H9 (cell line): ENCODE measurements at regions not wholly inside any gene's neighbourhood (a gene's known extent, or its start where the extent isn't known, plus 50 kb on each side); places are given as distances from the start of the nearest gene placed in this dataset.

Experiments
- DNase-seq: peaks from one replicate; pipeline ENCODE4 v3.0.0-alpha.2; 2017
- H2AFZ ChIP-seq: one replicate; pipeline ENCODE4 v1.6.1; 2013; ENCODE audit warnings: mild to moderate bottlenecking, low read length, control low read depth, moderate library complexity
- H2AK5ac ChIP-seq: 2 replicates; pipeline ENCODE4 v1.6.1; 2013; ENCODE audit warnings: low read length, control low read depth, mixed read lengths; ENCODE audit not compliant: insufficient read length
- H2BK120ac ChIP-seq: one replicate; pipeline ENCODE4 v1.6.1; 2013; ENCODE audit warnings: low read depth, mild to moderate bottlenecking, low read length, control low read depth, inconsistent platforms; ENCODE audit not compliant: poor library complexity, severe bottlenecking
- H2BK12ac ChIP-seq: 2 replicates; pipeline ENCODE4 v1.6.1; 2013; ENCODE audit warnings: low read length, control low read depth, mixed read lengths, low read depth; ENCODE audit not compliant: insufficient read length
- H2BK15ac ChIP-seq: 2 replicates; pipeline ENCODE4 v1.6.1; 2013; ENCODE audit warnings: low read depth, low read length, control low read depth
- H2BK20ac ChIP-seq: one replicate; pipeline ENCODE4 v1.6.1; 2013; ENCODE audit warnings: low read depth, mild to moderate bottlenecking, low read length, control low read depth, inconsistent platforms; ENCODE audit not compliant: poor library complexity, severe bottlenecking
- H2BK5ac ChIP-seq: 2 replicates; pipeline ENCODE4 v1.6.1; 2013; ENCODE audit warnings: low read length, control low read depth, mixed read lengths; ENCODE audit not compliant: insufficient read length
- H3K14ac ChIP-seq: 2 replicates; pipeline ENCODE4 v1.6.1; 2013; ENCODE audit warnings: low read length, control low read depth; ENCODE audit not compliant: insufficient read depth
- H3K18ac ChIP-seq: 2 replicates; pipeline ENCODE4 v1.6.1; 2013; ENCODE audit warnings: low read depth, mild to moderate bottlenecking, mixed read lengths, low read length, control low read depth; ENCODE audit not compliant: insufficient read length
- H3K23ac ChIP-seq: 2 replicates; pipeline ENCODE4 v1.6.1; 2013; ENCODE audit warnings: low read length, control low read depth, mixed read lengths, low read depth; ENCODE audit not compliant: insufficient read length
- H3K23me2 ChIP-seq: 2 replicates; pipeline ENCODE4 v1.6.1; 2013; ENCODE audit warnings: low read depth, mild to moderate bottlenecking, mixed read lengths, low read length, control low read depth; ENCODE audit not compliant: insufficient read length, poor library complexity, severe bottlenecking
- H3K27ac ChIP-seq: 2 replicates; pipeline ENCODE4 v1.5.1; 2013; ENCODE audit warnings: low read length, control low read depth, mixed read lengths, low read depth; ENCODE audit not compliant: insufficient read length
- H3K27me3 ChIP-seq: 2 replicates; pipeline ENCODE4 v1.6.1; 2013; ENCODE audit warnings: low read length, control low read depth, inconsistent platforms; ENCODE audit not compliant: insufficient read depth
- H3K4ac ChIP-seq: 2 replicates; pipeline ENCODE4 v1.6.1; 2013; ENCODE audit warnings: low read depth, mild to moderate bottlenecking, control low read depth, inconsistent platforms, low read length, moderate library complexity
- H3K4me1 ChIP-seq: 2 replicates; pipeline ENCODE4 v1.6.1; 2013; ENCODE audit warnings: low read length, control low read depth, inconsistent platforms; ENCODE audit not compliant: insufficient read depth
- H3K4me2 ChIP-seq: 2 replicates; pipeline ENCODE4 v1.6.1; 2013; ENCODE audit warnings: low read length, control low read depth, mixed read lengths; ENCODE audit not compliant: insufficient read length, insufficient read depth
- H3K56ac ChIP-seq: 2 replicates; pipeline ENCODE4 v1.6.1; 2013; ENCODE audit warnings: low read depth, mild to moderate bottlenecking, mixed read lengths, low read length, control low read depth; ENCODE audit not compliant: insufficient read length
- H3K79me1 ChIP-seq: 2 replicates; pipeline ENCODE4 v1.6.1; 2013; ENCODE audit warnings: low read depth, mild to moderate bottlenecking, moderate library complexity, low read length, control low read depth, inconsistent platforms; ENCODE audit not compliant: insufficient read depth, poor library complexity, severe bottlenecking
- H3K79me2 ChIP-seq: 2 replicates; pipeline ENCODE4 v1.6.1; 2013; ENCODE audit warnings: low read length, control low read depth, inconsistent platforms; ENCODE audit not compliant: insufficient read depth
- H3K9ac ChIP-seq: 2 replicates; pipeline ENCODE4 v1.6.1; 2013; ENCODE audit warnings: low read length, control low read depth, mixed read lengths; ENCODE audit not compliant: insufficient read length; ENCODE audit errors: extremely low read depth
- H3K9me3 ChIP-seq: one replicate; pipeline ENCODE4 v1.6.1; 2013; ENCODE audit warnings: low read depth, low read length, inconsistent platforms; ENCODE audit not compliant: control insufficient read depth
- H3T11ph ChIP-seq: one replicate; pipeline ENCODE4 v1.6.1; 2013; ENCODE audit warnings: mild to moderate bottlenecking, low read length, control low read depth, inconsistent platforms
- H4K20me1 ChIP-seq: one replicate; pipeline ENCODE4 v1.6.1; 2013; ENCODE audit not compliant: control insufficient read depth, insufficient read length, insufficient read depth
- H4K5ac ChIP-seq: 2 replicates; pipeline ENCODE4 v1.6.1; 2013; ENCODE audit warnings: low read depth, mild to moderate bottlenecking, mixed read lengths, low read length, control low read depth; ENCODE audit not compliant: insufficient read length
- H4K8ac ChIP-seq: replicated peaks from 2 replicates; pipeline ENCODE4 v1.6.1; 2013; ENCODE audit warnings: low read length, control low read depth, mixed read lengths, low read depth; ENCODE audit not compliant: insufficient read length
- H4K91ac ChIP-seq: 2 replicates; pipeline ENCODE4 v1.6.1; 2013; ENCODE audit warnings: low read depth, mild to moderate bottlenecking, moderate library complexity, mixed read lengths, low read length, control low read depth; ENCODE audit not compliant: insufficient read length
- H3K27ac Mint-ChIP-seq, 3 experiments: 2 replicates in 2 of 3; 3 replicates in 1 of 3; pipeline ENCODE4 v1.8.0; 2020 to 2021; ENCODE audit warnings: mixed read lengths in 3 of 3, mild to moderate bottlenecking in 1 of 3, moderate library complexity in 1 of 3
- H3K27me3 Mint-ChIP-seq: 2 replicates; pipeline ENCODE4 v1.8.0; 2021; ENCODE audit warnings: low read depth, mild to moderate bottlenecking, moderate library complexity, mixed read lengths
- H3K36me3 Mint-ChIP-seq, 3 experiments: 2 replicates in 2 of 3; 3 replicates in 1 of 3; pipeline ENCODE4 v1.8.0; 2020 to 2021; ENCODE audit warnings: low read depth in 3 of 3, mixed read lengths in 3 of 3; ENCODE audit not compliant: insufficient read depth in 1 of 3
- H3K4me1 Mint-ChIP-seq, 2 experiments: 2 replicates each; pipeline ENCODE4 v1.8.0; 2020; ENCODE audit warnings: mixed read lengths in 2 of 2
- H3K4me3 Mint-ChIP-seq, 2 experiments: 2 replicates in 1 of 2; 3 replicates in 1 of 2; pipeline ENCODE4 v1.8.0; 2020 to 2021; ENCODE audit warnings: mild to moderate bottlenecking in 2 of 2, mixed read lengths in 2 of 2, moderate library complexity in 1 of 2
- H3K9me3 Mint-ChIP-seq, 2 experiments: 2 replicates in 1 of 2; 3 replicates in 1 of 2; pipeline ENCODE4 v1.8.0; 2020; ENCODE audit warnings: mild to moderate bottlenecking in 2 of 2, mixed read lengths in 2 of 2, moderate library complexity in 1 of 2
- TF ChIP-seq, protein P1 (sequence below): fragments of 200-600 bp; sonication (generic); conservative IDR thresholded peaks from 3 replicates; pipeline ENCODE4 v1.8.0; 2021; ENCODE audit warnings: antibody characterized with exemption, mild to moderate bottlenecking

DNA sequence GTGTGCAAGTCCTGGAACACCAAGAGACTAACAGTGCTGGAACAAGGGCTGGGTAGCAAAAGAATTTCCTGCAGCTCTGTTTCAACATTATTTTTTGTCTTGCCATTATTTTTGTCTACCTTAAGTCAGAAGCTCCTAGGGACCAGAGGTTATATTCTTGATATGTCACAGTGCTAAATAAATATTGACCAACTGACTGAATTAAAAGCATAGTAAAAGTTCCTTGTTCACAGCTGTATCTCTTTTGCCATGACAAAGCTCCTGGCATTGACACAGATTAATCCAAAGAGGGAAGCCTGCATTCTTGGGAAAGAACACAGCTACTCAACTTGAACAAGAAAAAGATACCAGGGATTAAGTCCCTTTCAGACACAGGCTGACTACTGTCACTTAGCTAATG is 136.5 kb downstream of the SPTSSA start:
- no peaks in the 10 kb centered on the region for H3K4me1 Mint-ChIP-seq

More for the DNA sequence above, 136.5 kb downstream of the SPTSSA start:
- Mint-ChIP-seq H3K36me3 (no peaks in the 10 kb centered on the region), H3K27me3 (no peaks in the 10 kb centered on the region; the same call in 1 of the 2 replicates), H3K27ac (no peak overlapping the region; a peak in 1 of 7 replicates), H3K4me3 (no peak overlapping the region), H3K9me3 (no peaks in the 10 kb centered on the region; a peak in 2 of 5 replicates)
- H2BK5ac ChIP-seq = no peak overlapping the region
- no peak overlapping the region for H3K9ac ChIP-seq
- no peaks in the 10 kb centered on the region for H3K9me3 ChIP-seq
- no peak overlapping the region for H4K8ac ChIP-seq
- H3K4me1 ChIP-seq = no peaks in the 10 kb centered on the region
- H3K79me1 ChIP-seq = no peaks in the 10 kb centered on the region
- no peak overlapping the region for H2AFZ ChIP-seq
- H3K4me2 ChIP-seq = no peak overlapping the region
- no peaks in the 10 kb centered on the region for H3K23me2 ChIP-seq
- H4K5ac ChIP-seq = no peak overlapping the region
- H2AK5ac ChIP-seq = no peak overlapping the region
- H3K23ac ChIP-seq = no peak overlapping the region
- TF ChIP-seq, protein P1, sequence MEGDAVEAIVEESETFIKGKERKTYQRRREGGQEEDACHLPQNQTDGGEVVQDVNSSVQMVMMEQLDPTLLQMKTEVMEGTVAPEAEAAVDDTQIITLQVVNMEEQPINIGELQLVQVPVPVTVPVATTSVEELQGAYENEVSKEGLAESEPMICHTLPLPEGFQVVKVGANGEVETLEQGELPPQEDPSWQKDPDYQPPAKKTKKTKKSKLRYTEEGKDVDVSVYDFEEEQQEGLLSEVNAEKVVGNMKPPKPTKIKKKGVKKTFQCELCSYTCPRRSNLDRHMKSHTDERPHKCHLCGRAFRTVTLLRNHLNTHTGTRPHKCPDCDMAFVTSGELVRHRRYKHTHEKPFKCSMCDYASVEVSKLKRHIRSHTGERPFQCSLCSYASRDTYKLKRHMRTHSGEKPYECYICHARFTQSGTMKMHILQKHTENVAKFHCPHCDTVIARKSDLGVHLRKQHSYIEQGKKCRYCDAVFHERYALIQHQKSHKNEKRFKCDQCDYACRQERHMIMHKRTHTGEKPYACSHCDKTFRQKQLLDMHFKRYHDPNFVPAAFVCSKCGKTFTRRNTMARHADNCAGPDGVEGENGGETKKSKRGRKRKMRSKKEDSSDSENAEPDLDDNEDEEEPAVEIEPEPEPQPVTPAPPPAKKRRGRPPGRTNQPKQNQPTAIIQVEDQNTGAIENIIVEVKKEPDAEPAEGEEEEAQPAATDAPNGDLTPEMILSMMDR = no peak
- no peak overlapping the region for H4K91ac ChIP-seq
- H3K79me2 ChIP-seq = no peaks in the 10 kb centered on the region
- no peak overlapping the region for H2BK20ac ChIP-seq
- no peaks in the 10 kb centered on the region for H3K27me3 ChIP-seq
- H2BK15ac ChIP-seq = no peak overlapping the region
- H4K20me1 ChIP-seq = no peaks in the 10 kb centered on the region
- no peak overlapping the region for H2BK120ac ChIP-seq
- no peak for DNase-seq
- no peak overlapping the region for H3T11ph ChIP-seq
- H3K14ac ChIP-seq = no peak overlapping the region
- no peak overlapping the region for H3K27ac ChIP-seq
- no peak overlapping the region for H3K18ac ChIP-seq
- no peak overlapping the region for H3K4ac ChIP-seq
- no peak overlapping the region for H2BK12ac ChIP-seq
- H3K56ac ChIP-seq = no peak overlapping the region
